ENCODE measurements at regions not wholly inside any gene's neighbourhood (a gene's known extent, or its start where the extent isn't known, plus 50 kb on each side); places are given as distances from the start of the nearest gene placed in this dataset.

GRCh38 chr2:104051766-104052165 lies 802.1 kb upstream of the POU3F3 start:
- H3K4me1 Mint-ChIP-seq, result no peaks in the 10 kb centered on the region
- no peaks in the 10 kb centered on the region for H3K27me3 Mint-ChIP-seq
- CTCF ChIA-PET, result no interaction called here
- H3K27ac Mint-ChIP-seq, result peak overlapping the region; percentile 12
- H3K4me3 Mint-ChIP-seq, result no peak overlapping the region
- no peaks in the 10 kb centered on the region for H3K36me3 Mint-ChIP-seq
- no peak for DNase-seq
- peaks cover 6% of the 10 kb centered on the region for H3K9me3 Mint-ChIP-seq

DNA sequence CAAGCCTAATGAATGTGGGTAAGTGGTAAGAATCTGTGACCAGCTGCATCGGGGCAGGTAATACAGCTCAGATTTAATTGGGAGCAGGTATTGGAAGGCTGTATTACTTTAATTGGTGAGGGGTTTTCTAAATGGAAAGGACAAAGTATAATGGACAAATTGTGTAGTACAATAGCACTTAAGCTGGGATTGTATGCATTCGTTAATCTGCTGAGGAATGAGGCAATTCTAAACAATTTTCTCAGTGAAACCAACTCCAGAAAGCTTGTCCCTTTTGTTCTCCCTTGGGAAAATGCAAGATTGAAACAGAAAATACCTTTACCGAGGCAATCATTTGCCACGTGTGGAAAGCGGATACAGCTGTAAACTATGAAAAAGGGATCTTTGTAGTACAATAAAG lies 801.6 kb upstream of the POU3F3 start:
- no peak overlapping the region for H3K27ac Mint-ChIP-seq
- no peaks in the 10 kb centered on the region for H3K36me3 Mint-ChIP-seq
- CTCF ChIA-PET, result no interaction called here
- no peaks in the 10 kb centered on the region for H3K27me3 Mint-ChIP-seq
- peaks cover 6% of the 10 kb centered on the region for H3K9me3 Mint-ChIP-seq
- H3K4me3 Mint-ChIP-seq, result no peak overlapping the region
- DNase-seq, result no peak
- no peaks in the 10 kb centered on the region for H3K4me1 Mint-ChIP-seq

- CTCF ChIA-PET, result no interaction called here
- H3K36me3 Mint-ChIP-seq, result no peaks in the 10 kb centered on the region
- DNase-seq, result no peak
- no peaks in the 10 kb centered on the region for H3K4me1 Mint-ChIP-seq
- H3K9me3 Mint-ChIP-seq, result peaks cover 2% of the 10 kb centered on the region
- H3K4me3 Mint-ChIP-seq, result no peak overlapping the region
- H3K27ac Mint-ChIP-seq, result no peak overlapping the region
- H3K27me3 Mint-ChIP-seq, result no peaks in the 10 kb centered on the region
Measured at GRCh38 chr2:104056451-104056850, 797.5 kb upstream of the POU3F3 start.

DNA sequence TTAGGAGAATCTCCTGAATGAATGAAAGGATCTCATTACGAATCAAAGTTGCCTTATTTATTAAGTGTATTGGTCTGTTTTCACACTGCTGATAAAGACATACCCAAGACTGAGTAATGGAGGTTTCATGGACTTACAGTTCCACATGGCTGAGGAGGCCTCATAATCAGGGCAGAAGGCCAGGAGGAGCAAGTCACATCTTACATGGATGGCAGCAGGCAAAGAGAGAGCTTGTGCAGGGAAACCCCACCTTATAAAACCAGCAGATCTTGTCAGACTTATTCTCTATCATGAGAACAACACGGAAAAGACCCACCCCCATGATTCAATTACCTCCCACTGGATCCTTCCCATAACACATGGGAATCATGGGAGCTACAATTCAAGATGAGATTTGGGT lies 785.2 kb upstream of the POU3F3 start:
- no peaks in the 10 kb centered on the region for H3K4me1 Mint-ChIP-seq

DNA sequence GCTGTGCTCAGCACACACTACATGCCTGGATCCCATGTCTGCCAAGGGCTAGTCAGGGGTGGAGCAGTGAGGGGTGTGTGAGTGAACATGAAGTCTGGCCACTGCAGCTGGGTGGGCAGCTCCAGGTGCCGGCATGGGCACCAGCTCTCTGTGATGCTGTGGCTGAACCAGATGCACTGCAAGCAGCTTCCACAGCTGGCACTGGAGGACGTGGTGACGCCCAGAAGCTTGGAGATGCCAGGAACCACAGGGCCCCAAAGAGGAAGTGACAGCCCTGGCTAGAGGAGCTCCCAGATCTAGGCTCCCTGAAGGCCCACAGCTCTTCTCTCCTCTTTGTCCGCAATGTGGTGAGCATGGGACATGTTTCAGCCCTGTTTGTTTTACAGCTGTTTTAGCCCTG lies 776.3 kb upstream of the POU3F3 start:
- Mint-ChIP-seq H3K9me3 (no peaks in the 10 kb centered on the region), H3K36me3 (no peaks in the 10 kb centered on the region), H3K27me3 (no peaks in the 10 kb centered on the region), H3K27ac (no peak overlapping the region), H3K4me1 (no peaks in the 10 kb centered on the region), H3K4me3 (no peak overlapping the region)
- DNase-seq, result no peak
- CTCF ChIA-PET, result no interaction called here

More for the DNA sequence above, 785.2 kb upstream of the POU3F3 start:
- H3K27ac Mint-ChIP-seq, result no peak overlapping the region
- no peak overlapping the region for H3K4me3 Mint-ChIP-seq
- no peaks in the 10 kb centered on the region for H3K36me3 Mint-ChIP-seq
- CTCF ChIA-PET, result no interaction called here
- H3K27me3 Mint-ChIP-seq, result no peaks in the 10 kb centered on the region
- H3K9me3 Mint-ChIP-seq, result no peaks in the 10 kb centered on the region
- no peak for DNase-seq

DNA sequence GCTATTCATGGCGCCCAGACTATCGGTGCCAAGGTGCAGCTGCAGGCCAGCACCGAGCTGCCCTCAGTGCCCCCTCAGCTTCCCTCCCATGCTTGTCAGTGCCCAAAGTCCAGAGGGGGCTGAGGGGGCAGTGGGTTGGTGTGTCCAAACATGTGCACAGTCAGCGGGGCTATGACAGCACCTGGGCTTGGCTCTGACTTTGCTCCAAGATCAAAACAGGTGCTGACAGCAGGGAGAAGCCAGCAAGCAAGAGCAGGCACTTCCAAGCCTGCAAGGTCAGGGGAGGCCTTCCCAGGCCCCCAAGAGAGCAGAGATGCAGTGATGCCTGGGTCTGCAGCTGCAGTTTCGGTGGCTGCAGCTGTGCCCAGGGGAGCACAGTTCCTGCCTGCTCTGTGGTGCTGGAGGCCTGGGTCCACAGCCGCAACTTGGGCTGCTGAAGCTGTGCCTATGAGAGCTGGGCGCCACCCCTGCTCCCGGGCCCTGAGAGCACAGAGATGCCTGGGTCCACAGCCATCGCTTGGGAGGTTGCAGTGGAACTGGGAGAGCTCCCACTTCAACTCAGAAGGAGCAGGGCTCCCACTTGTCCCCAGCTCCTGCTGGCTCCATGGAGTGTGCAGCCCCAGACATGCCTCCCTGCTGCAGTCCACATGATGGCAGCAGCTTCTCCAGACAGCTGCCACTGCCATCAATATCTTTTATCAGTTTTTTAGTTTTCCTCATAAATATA lies 775.3 kb upstream of the POU3F3 start:
- H3K4me1 Mint-ChIP-seq, result no peaks in the 10 kb centered on the region
- H3K27ac Mint-ChIP-seq, result no peak overlapping the region
- H3K9me3 Mint-ChIP-seq, result no peaks in the 10 kb centered on the region
- DNase-seq, result no peak
- no peaks in the 10 kb centered on the region for H3K36me3 Mint-ChIP-seq
- no peaks in the 10 kb centered on the region for H3K27me3 Mint-ChIP-seq
- CTCF ChIA-PET, result no interaction called here
- no peak overlapping the region for H3K4me3 Mint-ChIP-seq

DNA sequence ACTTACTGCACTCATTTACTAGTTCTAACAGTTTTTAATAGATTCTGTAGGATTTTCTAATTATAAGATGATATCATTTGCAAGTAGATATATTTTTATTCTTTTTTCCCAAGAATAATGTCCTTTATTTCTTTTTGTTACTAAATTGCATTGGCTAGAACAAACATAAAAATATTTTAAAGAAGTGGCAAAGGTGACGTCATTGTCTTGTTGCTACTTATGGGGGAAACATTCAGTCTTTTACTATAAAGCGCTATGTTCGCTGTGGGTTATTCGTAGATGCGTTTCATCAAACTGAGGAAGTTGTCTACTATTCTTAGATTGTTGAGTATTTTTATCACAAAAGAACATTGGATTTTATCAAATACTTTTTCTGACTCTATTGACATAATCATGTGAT lies 765.2 kb upstream of the POU3F3 start:
- CTCF ChIA-PET, result no interaction called here
- H3K9me3 Mint-ChIP-seq, result peaks cover 6% of the 10 kb centered on the region
- no peak for DNase-seq
- no peak overlapping the region for H3K27ac Mint-ChIP-seq
- no peaks in the 10 kb centered on the region for H3K36me3 Mint-ChIP-seq
- no peaks in the 10 kb centered on the region for H3K4me1 Mint-ChIP-seq
- H3K4me3 Mint-ChIP-seq, result no peak overlapping the region
- no peaks in the 10 kb centered on the region for H3K27me3 Mint-ChIP-seq

DNA sequence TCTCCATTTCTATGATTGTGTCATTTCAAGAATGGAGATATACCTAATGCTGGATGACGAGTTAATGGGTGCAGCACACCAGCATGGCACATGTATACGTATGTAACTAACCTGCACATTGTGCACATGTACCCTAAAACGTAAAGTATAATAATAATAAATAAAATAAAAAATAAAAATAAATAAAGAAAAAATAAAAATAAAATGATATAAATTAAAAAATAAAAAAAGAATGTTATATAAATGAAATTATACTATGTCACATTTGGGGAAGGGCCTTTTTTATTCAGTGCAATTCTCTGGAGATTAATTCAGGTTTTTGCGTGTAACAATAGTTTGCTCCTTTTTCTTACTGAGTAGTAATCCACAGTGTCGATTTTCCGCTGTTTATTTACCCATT lies 763.5 kb upstream of the POU3F3 start:
- DNase-seq, result no peak
- Mint-ChIP-seq H3K4me3 (no peak overlapping the region), H3K27ac (no peak overlapping the region), H3K36me3 (no peaks in the 10 kb centered on the region), H3K9me3 (peaks cover 4% of the 10 kb centered on the region), H3K4me1 (no peaks in the 10 kb centered on the region), H3K27me3 (no peaks in the 10 kb centered on the region)
- CTCF ChIA-PET, result no interaction called here

- CTCF ChIA-PET, result no interaction called here
- H3K4me1 Mint-ChIP-seq, result no peaks in the 10 kb centered on the region
- no peak for DNase-seq
- H3K27ac Mint-ChIP-seq, result no peak overlapping the region
- H3K27me3 Mint-ChIP-seq, result no peaks in the 10 kb centered on the region
- peaks cover 6% of the 10 kb centered on the region for H3K9me3 Mint-ChIP-seq
- no peak overlapping the region for H3K4me3 Mint-ChIP-seq
- no peaks in the 10 kb centered on the region for H3K36me3 Mint-ChIP-seq
Measured at GRCh38 chr2:104091894-104092293, 762.0 kb upstream of the POU3F3 start.

- H3K4me1 Mint-ChIP-seq, result no peaks in the 10 kb centered on the region
- DNase-seq, result no peak
- H3K36me3 Mint-ChIP-seq, result no peaks in the 10 kb centered on the region
- no peaks in the 10 kb centered on the region for H3K27me3 Mint-ChIP-seq
- H3K27ac Mint-ChIP-seq, result no peak overlapping the region
- CTCF ChIA-PET, result no interaction called here
- no peak overlapping the region for H3K4me3 Mint-ChIP-seq
- peaks cover 6% of the 10 kb centered on the region for H3K9me3 Mint-ChIP-seq
Measured at GRCh38 chr2:104092886-104093285, 761.0 kb upstream of the POU3F3 start.

DNA sequence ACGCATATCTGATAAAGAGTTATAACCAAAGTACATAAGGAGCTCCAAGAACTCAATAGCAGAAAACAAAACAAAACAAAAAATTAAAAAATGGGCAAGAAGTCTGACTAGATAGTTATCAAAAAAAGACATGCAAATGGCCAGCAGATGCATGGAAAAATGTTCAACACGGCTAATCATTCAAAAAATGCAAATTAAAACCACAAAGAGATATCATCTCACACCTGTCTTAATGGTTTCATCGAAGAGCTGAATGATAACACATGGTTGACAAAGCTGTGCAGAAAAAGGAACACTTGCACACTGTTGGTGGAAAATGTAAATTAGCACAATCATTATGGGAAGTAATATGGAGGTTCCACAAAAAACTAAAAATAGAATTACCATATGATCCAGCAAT lies 751.3 kb upstream of the POU3F3 start:
- H3K4me3 Mint-ChIP-seq, result no peak overlapping the region
- CTCF ChIA-PET, result no interaction called here
- H3K27ac Mint-ChIP-seq, result peak overlapping the region; percentile 24
- no peaks in the 10 kb centered on the region for H3K4me1 Mint-ChIP-seq
- H3K9me3 Mint-ChIP-seq, result peaks cover 9% of the 10 kb centered on the region
- no peak for DNase-seq
- no peaks in the 10 kb centered on the region for H3K27me3 Mint-ChIP-seq
- H3K36me3 Mint-ChIP-seq, result no peaks in the 10 kb centered on the region

GRCh38 chr2:104109356-104109755 lies 744.6 kb upstream of the POU3F3 start:
- CTCF ChIA-PET, result no interaction called here
- DNase-seq, result no peak
- Mint-ChIP-seq H3K27ac (no peak overlapping the region), H3K27me3 (no peaks in the 10 kb centered on the region), H3K36me3 (no peaks in the 10 kb centered on the region), H3K9me3 (peaks cover 7% of the 10 kb centered on the region), H3K4me1 (no peaks in the 10 kb centered on the region), H3K4me3 (no peak overlapping the region)

GRCh38 chr2:104118889-104119288 lies 735.0 kb upstream of the POU3F3 start:
- Mint-ChIP-seq H3K4me1 (no peaks in the 10 kb centered on the region), H3K36me3 (no peaks in the 10 kb centered on the region), H3K4me3 (no peak overlapping the region), H3K27ac (no peak overlapping the region), H3K27me3 (no peaks in the 10 kb centered on the region), H3K9me3 (no peaks in the 10 kb centered on the region)
- CTCF ChIA-PET, result no interaction called here
- DNase-seq, result no peak

DNA sequence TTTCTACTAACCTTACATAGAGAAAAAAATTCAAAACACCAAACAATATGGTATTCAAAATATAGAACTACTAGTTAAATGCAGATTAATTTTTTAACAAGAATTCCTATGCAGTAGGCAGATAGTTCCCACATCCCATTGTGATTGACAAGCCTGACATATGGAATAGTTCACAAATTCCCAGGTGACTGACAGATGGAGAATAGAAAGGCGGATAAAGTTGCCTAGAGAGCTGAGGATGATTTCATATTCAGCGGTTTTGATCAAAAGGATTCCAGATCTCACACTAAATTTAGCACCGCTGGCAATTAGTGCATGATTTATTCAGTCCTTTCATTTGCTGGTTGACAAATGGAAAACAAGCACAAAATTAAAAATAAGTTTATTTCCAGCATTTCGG lies 733.7 kb upstream of the POU3F3 start:
- Mint-ChIP-seq H3K27ac (no peak overlapping the region), H3K27me3 (no peaks in the 10 kb centered on the region), H3K9me3 (no peaks in the 10 kb centered on the region), H3K4me3 (no peak overlapping the region), H3K4me1 (no peaks in the 10 kb centered on the region), H3K36me3 (no peaks in the 10 kb centered on the region)
- CTCF ChIA-PET, result no interaction called here
- DNase-seq, result no peak

DNA sequence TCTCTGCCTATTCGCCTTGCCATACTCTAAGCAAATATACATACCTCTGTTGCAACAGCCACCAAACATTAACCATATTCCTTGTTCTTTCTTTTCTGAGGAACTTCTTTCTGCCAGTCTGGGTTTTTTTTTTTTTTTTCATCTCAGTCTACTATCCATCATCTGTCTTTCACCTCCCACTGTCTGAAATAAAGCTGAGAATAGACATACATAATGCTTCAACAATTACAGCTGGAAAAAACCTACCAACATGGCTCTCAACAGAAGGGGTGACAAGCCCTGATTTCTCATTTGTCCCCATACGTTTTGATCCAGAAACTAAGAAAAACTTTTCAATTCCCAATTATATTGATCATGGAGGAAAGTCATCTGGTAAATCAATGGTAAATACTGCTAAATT lies 728.8 kb upstream of the POU3F3 start:
- no peak for DNase-seq
- Mint-ChIP-seq H3K9me3 (no peaks in the 10 kb centered on the region), H3K36me3 (no peaks in the 10 kb centered on the region), H3K27me3 (no peaks in the 10 kb centered on the region), H3K4me3 (no peak overlapping the region), H3K27ac (no peak overlapping the region), H3K4me1 (no peaks in the 10 kb centered on the region)
- CTCF ChIA-PET, result no interaction called here
